Neural cell (in vitro differentiated cells): ENCODE measurements at regions not wholly inside any gene's neighbourhood (a gene's known extent, or its start where the extent isn't known, plus 50 kb on each side); places are given as distances from the start of the nearest gene placed in this dataset.

Source experiments
- EZH2 ChIP-seq: fragments of 200-600, 300-800 bp; shearing (Covaris generic), sonication (generic); IDR thresholded peaks from 2 replicates; pipeline ENCODE4 v1.6.1; 2014; ENCODE audit warnings: antibody characterized with exemption, low read length, borderline replicate concordance, mild to moderate bottlenecking; ENCODE audit not compliant: insufficient read depth, poor library complexity, severe bottlenecking
- POLR2AphosphoS5 ChIP-seq: IDR thresholded peaks from 2 replicates; pipeline ENCODE4 v1.6.1; 2012
- RAD21 ChIP-seq: fragments of 450-650 bp; conservative IDR thresholded peaks from 2 replicates; pipeline ENCODE4 v1.6.1; 2014; ENCODE audit warnings: antibody characterized with exemption, mild to moderate bottlenecking, moderate library complexity
- TF ChIP-seq, protein P1 (sequence below): fragments of 450-650 bp; IDR thresholded peaks from 2 replicates; pipeline ENCODE4 v1.5.1; 2014; ENCODE audit warnings: antibody characterized with exemption, mild to moderate bottlenecking, moderate library complexity; ENCODE audit not compliant: poor library complexity, severe bottlenecking

DNA sequence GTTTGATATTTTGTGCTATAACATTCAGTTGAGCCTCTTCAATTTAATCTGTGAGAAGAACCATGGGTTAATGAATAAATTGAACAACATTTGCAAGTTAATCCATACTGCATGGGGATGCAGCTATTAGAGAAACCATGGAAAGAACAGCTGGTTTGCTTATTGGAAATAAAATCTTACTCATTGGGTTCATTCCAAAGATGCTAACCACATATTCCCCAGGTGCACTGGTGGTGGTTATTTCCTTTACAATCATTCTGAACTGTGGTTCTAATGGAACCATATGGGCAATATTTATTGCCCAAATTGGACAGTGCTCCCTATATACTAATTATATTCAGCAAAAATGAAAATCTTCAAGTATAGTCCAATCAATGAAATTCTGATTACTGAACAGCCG, 1200.4 kb upstream of the CDH2 start:
- TF ChIP-seq, protein P1, sequence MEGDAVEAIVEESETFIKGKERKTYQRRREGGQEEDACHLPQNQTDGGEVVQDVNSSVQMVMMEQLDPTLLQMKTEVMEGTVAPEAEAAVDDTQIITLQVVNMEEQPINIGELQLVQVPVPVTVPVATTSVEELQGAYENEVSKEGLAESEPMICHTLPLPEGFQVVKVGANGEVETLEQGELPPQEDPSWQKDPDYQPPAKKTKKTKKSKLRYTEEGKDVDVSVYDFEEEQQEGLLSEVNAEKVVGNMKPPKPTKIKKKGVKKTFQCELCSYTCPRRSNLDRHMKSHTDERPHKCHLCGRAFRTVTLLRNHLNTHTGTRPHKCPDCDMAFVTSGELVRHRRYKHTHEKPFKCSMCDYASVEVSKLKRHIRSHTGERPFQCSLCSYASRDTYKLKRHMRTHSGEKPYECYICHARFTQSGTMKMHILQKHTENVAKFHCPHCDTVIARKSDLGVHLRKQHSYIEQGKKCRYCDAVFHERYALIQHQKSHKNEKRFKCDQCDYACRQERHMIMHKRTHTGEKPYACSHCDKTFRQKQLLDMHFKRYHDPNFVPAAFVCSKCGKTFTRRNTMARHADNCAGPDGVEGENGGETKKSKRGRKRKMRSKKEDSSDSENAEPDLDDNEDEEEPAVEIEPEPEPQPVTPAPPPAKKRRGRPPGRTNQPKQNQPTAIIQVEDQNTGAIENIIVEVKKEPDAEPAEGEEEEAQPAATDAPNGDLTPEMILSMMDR: no peak
- no peak for TF ChIP-seq POLR2AphosphoS5
- TF ChIP-seq RAD21: no peak
- no peak for TF ChIP-seq EZH2
